ENCODE measurements at regions not wholly inside any gene's neighbourhood (a gene's known extent, or its start where the extent isn't known, plus 50 kb on each side); places are given as distances from the start of the nearest gene placed in this dataset.

DNA sequence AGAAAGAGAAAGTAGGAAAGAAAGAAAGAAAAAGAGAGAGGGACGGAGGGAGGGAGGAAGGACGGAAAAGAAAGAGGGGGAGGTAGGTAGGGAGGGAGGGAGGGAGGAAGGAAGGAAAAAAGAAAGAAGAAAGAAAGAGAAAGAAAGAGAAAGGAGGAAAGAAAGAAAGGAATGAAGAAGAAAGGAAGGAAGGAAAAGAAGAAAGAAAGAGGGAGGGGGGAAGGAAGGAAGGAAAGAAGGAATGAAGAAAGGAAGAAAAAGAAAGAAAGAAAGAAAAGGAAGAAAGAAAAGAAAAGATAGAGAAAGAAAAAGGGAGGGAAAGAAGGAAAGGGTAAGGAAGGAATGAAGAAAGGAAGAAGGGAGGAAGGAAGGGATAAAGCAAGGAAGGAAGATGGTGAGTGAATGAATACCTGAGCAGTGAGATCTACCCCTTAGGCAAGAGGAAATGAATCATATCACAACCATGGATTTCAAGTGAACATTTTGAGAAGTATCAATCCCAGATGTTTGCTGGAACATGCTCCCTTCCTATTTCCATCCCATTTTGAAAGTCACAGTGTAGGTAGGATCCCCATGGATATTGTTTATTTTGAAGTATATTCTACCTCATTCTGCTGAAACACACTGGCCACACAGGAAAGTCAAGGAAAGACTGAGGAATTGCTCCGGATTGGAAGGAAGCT, 639.4 kb upstream of the TBX3 start:
- H3K4me1 ChIP-seq (ENCODE audit: control extremely low read depth in 1 of 4, control insufficient read depth in 4 of 4, insufficient read depth in 4 of 4, low read length in 3 of 4), result no peaks in the 10 kb centered on the region
- WGBS (ENCODE audit: insufficient coverage), result 97% methylated on average over 2 of the region's 3 CpGs
- H3K9me3 ChIP-seq (ENCODE audit: control extremely low read depth in 1 of 5, control insufficient read depth in 4 of 5, insufficient read depth in 2 of 5, low read depth in 1 of 5, low read length in 4 of 5), result no peaks in the 10 kb centered on the region
- CTCF ChIA-PET, result interaction anchor here (1.0 kb wide), 1 partner anchor 13 kb away, joined by 3 read pairs; no protein-coding TSS in a partner anchor
- H3K27me3 ChIP-seq (replicated peaks in 2 of 5; ENCODE audit: control insufficient read depth in 4 of 5, insufficient read depth in 5 of 5, low read length in 4 of 5), result no peaks in the 10 kb centered on the region
- H3K4me3 ChIP-seq (ENCODE audit: control insufficient read depth in 1 of 7, extremely low read depth in 1 of 7, insufficient read depth in 4 of 7, low read depth in 2 of 7, low read length in 6 of 7), result no peak overlapping the region
- H3K36me3 ChIP-seq (ENCODE audit: control insufficient read depth in 4 of 4, insufficient read depth in 4 of 4, low read length in 3 of 4), result no peaks in the 10 kb centered on the region
- POLR2A ChIA-PET, result no interaction called here
- no peak overlapping the region for H3K27ac ChIP-seq (ENCODE audit: insufficient read depth in 1 of 2, low read depth in 1 of 2, low read length in 2 of 2, poor library complexity in 1 of 2, severe bottlenecking in 2 of 2)
- DNase-seq, result no peak

DNA sequence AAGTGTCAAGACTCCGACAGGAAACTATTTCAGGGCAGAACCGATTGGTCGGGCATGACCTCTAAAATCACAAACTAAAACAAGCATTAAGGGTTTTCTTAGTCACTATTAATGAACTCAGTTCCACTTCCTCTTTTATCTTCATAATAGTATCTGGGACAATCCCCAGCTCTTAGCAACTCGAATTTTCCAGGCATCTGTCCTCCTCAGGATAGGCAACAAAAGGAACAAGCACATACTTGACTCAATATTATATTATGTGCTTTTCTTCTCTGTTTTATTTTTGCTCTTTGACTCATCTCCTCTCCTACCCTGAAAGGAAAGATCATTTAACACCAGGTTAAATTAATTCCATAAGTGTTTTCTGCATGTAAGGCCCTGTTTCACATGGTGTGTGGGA, 638.3 kb upstream of the TBX3 start:
- no peak overlapping the region for H3K27ac ChIP-seq (ENCODE audit: insufficient read depth in 1 of 2, low read depth in 1 of 2, low read length in 2 of 2, poor library complexity in 1 of 2, severe bottlenecking in 2 of 2)
- H3K27me3 ChIP-seq (replicated peaks in 2 of 5; ENCODE audit: control insufficient read depth in 4 of 5, insufficient read depth in 5 of 5, low read length in 4 of 5), result no peaks in the 10 kb centered on the region
- H3K9me3 ChIP-seq (ENCODE audit: control extremely low read depth in 1 of 5, control insufficient read depth in 4 of 5, insufficient read depth in 2 of 5, low read depth in 1 of 5, low read length in 4 of 5), result no peaks in the 10 kb centered on the region
- H3K4me3 ChIP-seq (ENCODE audit: control insufficient read depth in 1 of 7, extremely low read depth in 1 of 7, insufficient read depth in 4 of 7, low read depth in 2 of 7, low read length in 6 of 7), result no peak overlapping the region
- no peaks in the 10 kb centered on the region for H3K36me3 ChIP-seq (ENCODE audit: control insufficient read depth in 4 of 4, insufficient read depth in 4 of 4, low read length in 3 of 4)
- WGBS (ENCODE audit: insufficient coverage), result 48% methylated on average over 3 of the region's 4 CpGs
- CTCF ChIA-PET, result no interaction called here
- H3K4me1 ChIP-seq (ENCODE audit: control extremely low read depth in 1 of 4, control insufficient read depth in 4 of 4, insufficient read depth in 4 of 4, low read length in 3 of 4), result no peaks in the 10 kb centered on the region
- POLR2A ChIA-PET, result no interaction called here
- no peak for DNase-seq

DNA sequence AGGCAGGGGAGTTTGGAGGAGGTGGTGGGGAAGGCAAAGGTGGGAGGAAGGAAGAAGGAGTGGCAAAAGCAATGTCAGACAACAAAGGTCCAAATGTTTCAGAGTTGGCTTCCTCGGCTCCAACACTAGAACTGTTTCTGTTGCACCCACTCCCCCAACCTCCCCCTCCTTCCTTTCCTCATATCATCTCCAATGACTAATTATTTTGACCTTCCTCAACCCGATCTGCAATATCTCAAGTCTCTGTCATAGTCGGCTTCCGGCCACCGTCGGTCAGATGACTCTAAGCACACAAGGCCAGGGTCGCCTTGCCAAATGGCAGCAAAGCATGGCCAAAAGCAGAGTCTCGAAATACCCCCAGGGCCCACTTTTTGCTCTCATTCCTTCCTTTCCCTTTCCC, 637.0 kb upstream of the TBX3 start:
- ChIA-PET POLR2A (no interaction called here), CTCF (no interaction called here)
- Histone ChIP-seq H3K27me3 (replicated peaks in 2 of 5; ENCODE audit: control insufficient read depth in 4 of 5, insufficient read depth in 5 of 5, low read length in 4 of 5) (no peaks in the 10 kb centered on the region), H3K9me3 (ENCODE audit: control extremely low read depth in 1 of 5, control insufficient read depth in 4 of 5, insufficient read depth in 2 of 5, low read depth in 1 of 5, low read length in 4 of 5) (no peaks in the 10 kb centered on the region), H3K27ac (ENCODE audit: insufficient read depth in 1 of 2, low read depth in 1 of 2, low read length in 2 of 2, poor library complexity in 1 of 2, severe bottlenecking in 2 of 2) (no peak overlapping the region), H3K36me3 (ENCODE audit: control insufficient read depth in 4 of 4, insufficient read depth in 4 of 4, low read length in 3 of 4) (no peaks in the 10 kb centered on the region), H3K4me3 (ENCODE audit: control insufficient read depth in 1 of 7, extremely low read depth in 1 of 7, insufficient read depth in 4 of 7, low read depth in 2 of 7, low read length in 6 of 7) (no peak overlapping the region), H3K4me1 (ENCODE audit: control extremely low read depth in 1 of 4, control insufficient read depth in 4 of 4, insufficient read depth in 4 of 4, low read length in 3 of 4) (no peaks in the 10 kb centered on the region)
- no peak for DNase-seq
- 100% methylated on average over 6 of the region's 8 CpGs for WGBS (ENCODE audit: insufficient coverage)

DNA sequence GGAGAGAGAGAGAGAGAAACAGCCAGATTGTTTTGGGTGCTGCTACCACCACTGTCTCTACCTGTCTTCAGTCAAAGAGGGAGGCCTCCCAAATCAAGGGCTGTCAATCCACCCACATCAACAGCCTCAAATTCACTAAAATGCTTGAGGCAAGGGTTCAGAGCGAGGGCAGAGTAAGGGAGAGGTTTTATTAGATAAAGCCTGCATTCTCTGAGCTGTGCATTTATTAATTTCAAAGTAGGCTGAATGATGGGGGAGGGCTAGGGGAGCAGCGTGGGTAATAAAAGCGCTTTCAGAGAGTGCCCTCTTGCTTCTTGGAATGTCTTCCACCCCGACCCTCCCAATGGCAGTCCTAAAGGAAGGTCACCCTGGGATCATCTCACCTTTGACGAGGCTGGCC, 636.5 kb upstream of the TBX3 start:
- no peak for DNase-seq
- 100% methylated on average over 2 of the region's 5 CpGs for WGBS (ENCODE audit: insufficient coverage)
- H3K36me3 ChIP-seq (ENCODE audit: control insufficient read depth in 4 of 4, insufficient read depth in 4 of 4, low read length in 3 of 4), result no peaks in the 10 kb centered on the region
- CTCF ChIA-PET, result no interaction called here
- no peak overlapping the region for H3K27ac ChIP-seq (ENCODE audit: insufficient read depth in 1 of 2, low read depth in 1 of 2, low read length in 2 of 2, poor library complexity in 1 of 2, severe bottlenecking in 2 of 2)
- H3K4me1 ChIP-seq (ENCODE audit: control extremely low read depth in 1 of 4, control insufficient read depth in 4 of 4, insufficient read depth in 4 of 4, low read length in 3 of 4), result no peaks in the 10 kb centered on the region
- no peak overlapping the region for H3K4me3 ChIP-seq (ENCODE audit: control insufficient read depth in 1 of 7, extremely low read depth in 1 of 7, insufficient read depth in 4 of 7, low read depth in 2 of 7, low read length in 6 of 7)
- no peaks in the 10 kb centered on the region for H3K9me3 ChIP-seq (ENCODE audit: control extremely low read depth in 1 of 5, control insufficient read depth in 4 of 5, insufficient read depth in 2 of 5, low read depth in 1 of 5, low read length in 4 of 5)
- POLR2A ChIA-PET, result no interaction called here
- no peaks in the 10 kb centered on the region for H3K27me3 ChIP-seq (replicated peaks in 2 of 5; ENCODE audit: control insufficient read depth in 4 of 5, insufficient read depth in 5 of 5, low read length in 4 of 5)

DNA sequence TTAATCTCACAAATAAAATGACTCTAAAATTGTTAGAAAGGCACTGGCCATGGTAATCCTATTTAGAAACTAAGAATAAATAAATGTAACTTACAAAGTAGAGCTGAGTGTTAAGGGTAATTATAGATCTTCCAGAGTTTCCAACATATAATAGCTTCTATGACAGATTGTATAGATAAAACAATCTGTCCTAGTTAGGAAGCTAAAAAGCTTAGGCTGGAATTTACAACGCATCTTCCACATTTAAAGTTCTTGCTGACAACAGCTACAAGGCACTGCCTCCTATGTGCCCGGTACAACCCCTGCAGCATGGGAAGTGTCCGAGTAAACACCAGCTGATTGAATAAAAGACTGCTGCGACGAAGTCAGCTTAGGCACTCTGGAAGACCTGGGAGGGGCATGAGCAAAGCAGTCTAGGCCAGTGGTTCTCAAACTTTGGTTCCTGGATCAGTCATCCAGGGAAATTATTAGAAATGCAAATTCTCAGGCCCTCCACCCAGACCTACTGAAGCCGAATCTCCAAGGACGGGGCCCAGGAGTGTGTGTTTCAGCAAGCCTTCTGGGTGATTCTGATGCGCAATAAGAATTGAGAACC, 635.6 kb upstream of the TBX3 start:
- Histone ChIP-seq H3K27ac (ENCODE audit: insufficient read depth in 1 of 2, low read depth in 1 of 2, low read length in 2 of 2, poor library complexity in 1 of 2, severe bottlenecking in 2 of 2) (no peak overlapping the region), H3K36me3 (ENCODE audit: control insufficient read depth in 4 of 4, insufficient read depth in 4 of 4, low read length in 3 of 4) (no peaks in the 10 kb centered on the region), H3K4me3 (ENCODE audit: control insufficient read depth in 1 of 7, extremely low read depth in 1 of 7, insufficient read depth in 4 of 7, low read depth in 2 of 7, low read length in 6 of 7) (no peak overlapping the region), H3K4me1 (ENCODE audit: control extremely low read depth in 1 of 4, control insufficient read depth in 4 of 4, insufficient read depth in 4 of 4, low read length in 3 of 4) (no peaks in the 10 kb centered on the region), H3K27me3 (replicated peaks in 2 of 5; ENCODE audit: control insufficient read depth in 4 of 5, insufficient read depth in 5 of 5, low read length in 4 of 5) (no peaks in the 10 kb centered on the region), H3K9me3 (ENCODE audit: control extremely low read depth in 1 of 5, control insufficient read depth in 4 of 5, insufficient read depth in 2 of 5, low read depth in 1 of 5, low read length in 4 of 5) (no peaks in the 10 kb centered on the region)
- 93% methylated on average over 8 of the region's 8 CpGs for WGBS (ENCODE audit: insufficient coverage)
- CTCF ChIA-PET, result no interaction called here
- POLR2A ChIA-PET, result no interaction called here
- no peak for DNase-seq

DNA sequence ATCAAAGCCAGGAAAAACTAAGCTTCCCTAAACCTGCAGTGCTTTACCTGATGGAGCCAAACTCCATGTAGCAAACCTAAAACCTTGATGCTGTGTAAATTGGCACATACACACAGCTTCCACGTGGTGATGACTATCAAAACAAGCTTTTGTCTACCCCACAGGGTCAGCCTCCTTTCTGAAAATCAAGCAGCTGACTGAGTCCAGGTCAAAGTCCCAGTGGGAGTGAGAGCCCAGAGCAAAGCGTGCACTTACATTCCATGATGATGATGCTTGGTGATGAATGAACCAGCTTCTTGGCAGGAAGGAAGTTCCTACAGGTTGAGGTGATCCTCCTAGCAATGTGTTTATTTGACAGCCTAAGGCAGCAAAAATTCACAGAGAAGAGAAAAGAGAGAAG, 630.0 kb upstream of the TBX3 start:
- Histone ChIP-seq H3K27me3 (replicated peaks in 2 of 5; ENCODE audit: control insufficient read depth in 4 of 5, insufficient read depth in 5 of 5, low read length in 4 of 5) (no peaks in the 10 kb centered on the region), H3K4me3 (ENCODE audit: control insufficient read depth in 1 of 7, extremely low read depth in 1 of 7, insufficient read depth in 4 of 7, low read depth in 2 of 7, low read length in 6 of 7) (no peak overlapping the region), H3K9me3 (ENCODE audit: control extremely low read depth in 1 of 5, control insufficient read depth in 4 of 5, insufficient read depth in 2 of 5, low read depth in 1 of 5, low read length in 4 of 5) (no peaks in the 10 kb centered on the region), H3K27ac (ENCODE audit: insufficient read depth in 1 of 2, low read depth in 1 of 2, low read length in 2 of 2, poor library complexity in 1 of 2, severe bottlenecking in 2 of 2) (no peak overlapping the region), H3K4me1 (ENCODE audit: control extremely low read depth in 1 of 4, control insufficient read depth in 4 of 4, insufficient read depth in 4 of 4, low read length in 3 of 4) (no peaks in the 10 kb centered on the region), H3K36me3 (ENCODE audit: control insufficient read depth in 4 of 4, insufficient read depth in 4 of 4, low read length in 3 of 4) (no peaks in the 10 kb centered on the region)
- POLR2A ChIA-PET, result no interaction called here
- 71% methylated on average over 1 of the region's 2 CpGs for WGBS (ENCODE audit: insufficient coverage)
- no peak for DNase-seq
- CTCF ChIA-PET, result no interaction called here

DNA sequence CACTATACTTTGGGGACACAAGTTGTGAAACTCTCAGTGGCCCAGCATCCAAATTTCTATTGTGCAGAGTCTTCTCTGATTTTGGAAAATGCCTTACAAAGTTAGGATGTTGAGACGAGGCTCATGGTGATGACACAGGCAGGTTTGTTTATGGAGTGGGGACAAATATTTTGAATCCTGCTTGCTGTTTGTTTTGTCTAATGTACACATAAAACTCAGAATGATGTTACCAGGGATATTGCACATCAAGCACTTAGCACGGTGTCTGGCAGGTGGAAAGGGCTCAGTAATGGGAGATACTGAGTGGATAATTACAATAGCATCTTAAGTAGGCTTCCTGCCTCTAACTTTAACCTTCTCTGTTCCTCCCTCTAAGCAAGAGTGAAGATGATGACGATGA, 628.9 kb upstream of the TBX3 start:
- WGBS (ENCODE audit: insufficient coverage), result 57% methylated on average over 1 of the region's 3 CpGs
- Histone ChIP-seq H3K4me3 (ENCODE audit: control insufficient read depth in 1 of 7, extremely low read depth in 1 of 7, insufficient read depth in 4 of 7, low read depth in 2 of 7, low read length in 6 of 7) (no peak overlapping the region), H3K36me3 (ENCODE audit: control insufficient read depth in 4 of 4, insufficient read depth in 4 of 4, low read length in 3 of 4) (no peaks in the 10 kb centered on the region), H3K27ac (ENCODE audit: insufficient read depth in 1 of 2, low read depth in 1 of 2, low read length in 2 of 2, poor library complexity in 1 of 2, severe bottlenecking in 2 of 2) (no peak overlapping the region), H3K9me3 (ENCODE audit: control extremely low read depth in 1 of 5, control insufficient read depth in 4 of 5, insufficient read depth in 2 of 5, low read depth in 1 of 5, low read length in 4 of 5) (no peaks in the 10 kb centered on the region), H3K27me3 (replicated peaks in 2 of 5; ENCODE audit: control insufficient read depth in 4 of 5, insufficient read depth in 5 of 5, low read length in 4 of 5) (no peaks in the 10 kb centered on the region), H3K4me1 (ENCODE audit: control extremely low read depth in 1 of 4, control insufficient read depth in 4 of 4, insufficient read depth in 4 of 4, low read length in 3 of 4) (no peaks in the 10 kb centered on the region)
- no peak for DNase-seq
- CTCF ChIA-PET, result no interaction called here
- POLR2A ChIA-PET, result no interaction called here
